Thoracic aorta (tissue), 2 donors: ENCODE measurements at regions not wholly inside any gene's neighbourhood (a gene's known extent, or its start where the extent isn't known, plus 50 kb on each side); places are given as distances from the start of the nearest gene placed in this dataset.

ENCODE experiments used
- ATAC-seq: fragments of 150-250 bp; one replicate; pipeline ENCODE4 v1.8.0; 2017; ENCODE audit warnings: low read depth; ENCODE audit not compliant: insufficient number of reproducible peaks, low FRiP score
- DNase-seq: peaks from one replicate; pipeline ENCODE4 v3.0.0-alpha.2; 2020; ENCODE audit warnings: low spot score
- H3K27ac ChIP-seq, 2 donors: fragments of 200-600 bp; sonication (generic); 1 replicate in 1 of 2; 2 replicates in 1 of 2; pipeline ENCODE4 v1.5.1; 2016; ENCODE audit warnings: mild to moderate bottlenecking in 2 of 2, moderate library complexity in 2 of 2
- H3K27me3 ChIP-seq: fragments of 200-600 bp; sonication (generic); replicated peaks from 2 replicates; pipeline ENCODE4 v1.6.0; 2016; ENCODE audit warnings: mild to moderate bottlenecking; ENCODE audit not compliant: insufficient read depth
- H3K36me3 ChIP-seq: fragments of 200-600 bp; sonication (generic); one replicate; pipeline ENCODE4 v1.5.1; 2016
- H3K4me1 ChIP-seq, 2 donors: fragments of 200-600 bp; sonication (generic); 1 replicate in 1 of 2; 2 replicates in 1 of 2; pipeline versions ENCODE4 v1.5.1 to v1.6.0; 2016; ENCODE audit warnings: low read depth in 2 of 2, mild to moderate bottlenecking in 1 of 2; ENCODE audit not compliant: control insufficient read depth in 1 of 2
- H3K4me3 ChIP-seq: fragments of 200-600 bp; sonication (generic); 2 replicates; pipeline ENCODE4 v1.5.1; 2016; ENCODE audit warnings: mild to moderate bottlenecking
- H3K9me3 ChIP-seq: fragments of 200-600 bp; sonication (generic); 2 replicates; pipeline ENCODE4 v1.5.1; 2016
- CTCF ChIP-seq: fragments of 200-600 bp; sonication (generic); IDR thresholded peaks from one replicate; pipeline ENCODE4 v1.5.1; 2019; ENCODE audit warnings: antibody characterized with exemption

- no peaks in the 10 kb centered on the region for H3K36me3 ChIP-seq
- ATAC-seq: no peak
- no peaks in the 10 kb centered on the region for H3K27me3 ChIP-seq
- no peak for DNase-seq
- H3K9me3 ChIP-seq: no peaks in the 10 kb centered on the region
- no peaks in the 10 kb centered on the region for H3K4me1 ChIP-seq
- no peak overlapping the region for H3K27ac ChIP-seq
- no peak for TF ChIP-seq CTCF
- H3K4me3 ChIP-seq: no peak overlapping the region
Observed at GRCh38 chr3:117102426-117102825, 392.8 kb downstream of the TUSC7 start.

GRCh38 chr3:117103675-117104074, 394.1 kb downstream of the TUSC7 start:
- H3K27me3 ChIP-seq: no peaks in the 10 kb centered on the region
- no peaks in the 10 kb centered on the region for H3K36me3 ChIP-seq
- ATAC-seq: no peak
- no peak for TF ChIP-seq CTCF
- DNase-seq: no peak
- H3K4me3 ChIP-seq: no peak overlapping the region
- H3K4me1 ChIP-seq: no peaks in the 10 kb centered on the region
- H3K9me3 ChIP-seq: no peaks in the 10 kb centered on the region
- no peak overlapping the region for H3K27ac ChIP-seq

- H3K4me1 ChIP-seq: no peaks in the 10 kb centered on the region
- ATAC-seq: no peak
- DNase-seq: no peak
Observed at GRCh38 chr3:117104381-117104780, 394.8 kb downstream of the TUSC7 start.

GRCh38 chr3:117104792-117105191, 395.2 kb downstream of the TUSC7 start:
- no peak overlapping the region for H3K4me3 ChIP-seq
- no peak for TF ChIP-seq CTCF
- ATAC-seq: no peak

More at GRCh38 chr3:117104381-117104780, 394.8 kb downstream of the TUSC7 start:
- no peak overlapping the region for H3K27ac ChIP-seq
- H3K4me3 ChIP-seq: no peak overlapping the region
- H3K36me3 ChIP-seq: no peaks in the 10 kb centered on the region
- no peak for TF ChIP-seq CTCF
- H3K9me3 ChIP-seq: no peaks in the 10 kb centered on the region
- H3K27me3 ChIP-seq: no peaks in the 10 kb centered on the region

GRCh38 chr3:117105686-117106085, 396.1 kb downstream of the TUSC7 start:
- no peak for TF ChIP-seq CTCF

More at GRCh38 chr3:117104792-117105191, 395.2 kb downstream of the TUSC7 start:
- H3K27ac ChIP-seq: no peak overlapping the region
- no peaks in the 10 kb centered on the region for H3K4me1 ChIP-seq
- no peaks in the 10 kb centered on the region for H3K9me3 ChIP-seq
- no peak for DNase-seq
- no peaks in the 10 kb centered on the region for H3K36me3 ChIP-seq
- no peaks in the 10 kb centered on the region for H3K27me3 ChIP-seq

More at GRCh38 chr3:117105686-117106085, 396.1 kb downstream of the TUSC7 start:
- H3K4me3 ChIP-seq: no peak overlapping the region
- DNase-seq (no peak), ATAC-seq (no peak)
- H3K27ac ChIP-seq: no peak overlapping the region
- H3K27me3 ChIP-seq: no peaks in the 10 kb centered on the region
- no peaks in the 10 kb centered on the region for H3K9me3 ChIP-seq
- H3K36me3 ChIP-seq: no peaks in the 10 kb centered on the region
- H3K4me1 ChIP-seq: no peaks in the 10 kb centered on the region
